ENCODE measurements at regions not wholly inside any gene's neighbourhood (a gene's known extent, or its start where the extent isn't known, plus 50 kb on each side); places are given as distances from the start of the nearest gene placed in this dataset.

- WGBS, result 77% methylated on average over 6 of the region's 6 CpGs
- Histone ChIP-seq H3K27ac (no peak overlapping the region), H3K9me3 (no peaks in the 10 kb centered on the region), H3K27me3 (no peaks in the 10 kb centered on the region), H3K36me3 (no peaks in the 10 kb centered on the region), H3K4me1 (peaks cover 5% of the 10 kb centered on the region), H3K4me3 (no peak overlapping the region)
- no peak for DNase-seq (ENCODE audit: low spot score in 2 of 2)
- TF ChIP-seq POLR2AphosphoS5 (IDR thresholded peaks at IDR 0.05) (no peak), CTCF (IDR thresholded peaks at IDR 0.05) (no peak), EP300 (IDR thresholded peaks at IDR 0.05) (no peak), POLR2A (IDR thresholded peaks at IDR 0.05) (no peak)
Measured at GRCh38 chr2:105611811-105612424, 132.8 kb upstream of the NCK2 start.

DNA sequence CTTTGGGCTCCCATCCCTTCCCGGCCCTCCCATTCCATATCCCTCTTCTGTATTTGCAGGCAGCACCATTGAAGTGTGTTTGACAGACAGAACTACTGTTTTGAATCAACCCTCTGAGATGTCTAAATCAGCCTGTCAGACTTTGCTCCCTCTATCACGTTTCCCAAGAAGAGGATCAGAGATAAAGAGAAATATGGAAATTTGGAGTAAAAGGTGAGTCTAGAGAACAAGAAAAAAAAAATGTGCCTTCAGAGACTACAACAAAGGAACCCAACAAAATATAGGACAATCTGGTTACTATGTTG lies 133.4 kb upstream of the NCK2 start:
- TF ChIP-seq POLR2AphosphoS5 (IDR thresholded peaks at IDR 0.05), result no peak
- no peak for TF ChIP-seq POLR2A (IDR thresholded peaks at IDR 0.05)
- no peak for TF ChIP-seq CTCF (IDR thresholded peaks at IDR 0.05)
- TF ChIP-seq EP300 (IDR thresholded peaks at IDR 0.05), result no peak

DNA sequence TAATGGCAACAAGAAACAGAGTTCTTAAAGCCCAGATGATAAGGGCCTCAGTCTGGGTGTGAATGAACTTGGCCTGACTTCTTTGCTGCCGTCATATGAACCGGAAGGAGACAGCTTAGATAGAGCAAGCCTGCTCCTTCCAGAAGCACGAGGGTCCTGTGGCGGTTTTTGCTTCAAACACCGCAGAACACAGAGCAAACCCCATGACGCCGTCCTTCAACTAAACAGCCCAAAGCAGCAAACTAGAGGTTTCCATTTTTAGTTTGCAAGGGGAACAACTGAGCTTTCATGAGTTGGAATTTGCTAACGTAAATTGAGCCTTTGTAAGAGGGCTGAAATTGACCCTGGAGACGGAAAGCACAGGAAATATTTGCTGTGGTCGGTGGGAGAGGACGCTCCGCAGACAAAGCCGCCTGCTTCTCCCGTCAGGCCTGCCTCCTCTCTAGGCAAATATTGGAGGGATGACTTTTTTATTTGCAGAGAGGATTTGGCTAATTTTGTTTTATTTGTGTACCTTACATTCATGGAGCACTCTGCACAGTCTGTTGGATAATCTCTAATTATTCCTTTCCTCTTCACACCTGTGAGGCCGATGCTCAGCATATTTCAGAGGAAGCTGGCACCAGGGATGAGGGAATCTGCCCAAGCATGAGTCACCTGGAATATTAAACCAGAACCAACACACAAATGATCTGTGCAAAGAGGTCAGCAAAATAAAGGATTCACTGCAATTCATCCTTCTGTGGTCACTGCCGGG lies 134.0 kb upstream of the NCK2 start:
- H3K4me3 ChIP-seq, result no peak overlapping the region
- H3K27ac ChIP-seq, result no peak overlapping the region
- no peak for TF ChIP-seq POLR2AphosphoS5 (IDR thresholded peaks at IDR 0.05)
- TF ChIP-seq POLR2A (IDR thresholded peaks at IDR 0.05), result no peak
- no peak for TF ChIP-seq EP300 (IDR thresholded peaks at IDR 0.05)
- TF ChIP-seq CTCF (IDR thresholded peaks at IDR 0.05), result no peak
- 83% methylated on average over 16 of the region's 16 CpGs for WGBS
- peaks cover 8% of the 10 kb centered on the region for H3K4me1 ChIP-seq
- H3K36me3 ChIP-seq, result no peaks in the 10 kb centered on the region
- no peak for DNase-seq (ENCODE audit: low spot score in 2 of 2)
- no peaks in the 10 kb centered on the region for H3K27me3 ChIP-seq
- no peaks in the 10 kb centered on the region for H3K9me3 ChIP-seq

More for the DNA sequence above, 133.4 kb upstream of the NCK2 start:
- no peaks in the 10 kb centered on the region for H3K9me3 ChIP-seq
- H3K4me3 ChIP-seq, result no peak overlapping the region
- WGBS, result 62% methylated on average over 2 of the region's 2 CpGs
- H3K4me1 ChIP-seq, result peaks cover 5% of the 10 kb centered on the region
- no peak overlapping the region for H3K27ac ChIP-seq
- no peaks in the 10 kb centered on the region for H3K36me3 ChIP-seq
- DNase-seq (ENCODE audit: low spot score in 2 of 2), result no peak
- no peaks in the 10 kb centered on the region for H3K27me3 ChIP-seq

GRCh38 chr2:105609746-105610402 lies 134.8 kb upstream of the NCK2 start:
- 89% methylated on average over 13 of the region's 13 CpGs for WGBS
- Histone ChIP-seq H3K4me3 (no peak overlapping the region), H3K9me3 (no peaks in the 10 kb centered on the region), H3K4me1 (peaks cover 14% of the 10 kb centered on the region), H3K27ac (no peak overlapping the region), H3K27me3 (no peaks in the 10 kb centered on the region), H3K36me3 (no peaks in the 10 kb centered on the region)
- no peak for DNase-seq (ENCODE audit: low spot score in 2 of 2)
- no peak for TF ChIP-seq POLR2A (IDR thresholded peaks at IDR 0.05)

- Histone ChIP-seq H3K4me1 (peaks cover 20% of the 10 kb centered on the region), H3K27me3 (no peaks in the 10 kb centered on the region), H3K9me3 (no peaks in the 10 kb centered on the region), H3K4me3 (no peak overlapping the region), H3K27ac (no peak overlapping the region), H3K36me3 (no peaks in the 10 kb centered on the region)
- no peak for DNase-seq (ENCODE audit: low spot score in 2 of 2)
- TF ChIP-seq POLR2AphosphoS5 (IDR thresholded peaks at IDR 0.05), result no peak
- no peak for TF ChIP-seq EP300 (IDR thresholded peaks at IDR 0.05)
- no peak for TF ChIP-seq CTCF (IDR thresholded peaks at IDR 0.05)
- TF ChIP-seq POLR2A (IDR thresholded peaks at IDR 0.05), result no peak
- 67% methylated on average over 4 of the region's 4 CpGs for WGBS
Measured at GRCh38 chr2:105607920-105608504, 136.7 kb upstream of the NCK2 start.
